ENCODE measurements at regions not wholly inside any gene's neighbourhood (a gene's known extent, or its start where the extent isn't known, plus 50 kb on each side); places are given as distances from the start of the nearest gene placed in this dataset.
A peak's percentile ranks its signal among the peaks of the same experiment; 100 is the strongest.
"Not testable (repeated sequence)": the region's sequence is repeated elsewhere in the genome, so short reads cannot be mapped to it uniquely, and the experiment has no call there.

- DNase-seq (ENCODE audit: low spot score), result no peak
Measured at GRCh38 chr12:69131077-69131476, 108.3 kb upstream of the CPSF6 start.

- DNase-seq (ENCODE audit: low spot score), result no peak
Measured at GRCh38 chr12:69136931-69137613, 102.3 kb upstream of the CPSF6 start.

GRCh38 chr12:69141074-69141473 is 98.3 kb upstream of the CPSF6 start:
- no peak for DNase-seq (ENCODE audit: low spot score)

- no peak for DNase-seq (ENCODE audit: low spot score)
Measured at GRCh38 chr12:69149270-69149669, 90.1 kb upstream of the CPSF6 start.

- DNase-seq (ENCODE audit: low spot score), result no peak
Measured at GRCh38 chr12:69150083-69150795, 89.1 kb upstream of the CPSF6 start.

DNA sequence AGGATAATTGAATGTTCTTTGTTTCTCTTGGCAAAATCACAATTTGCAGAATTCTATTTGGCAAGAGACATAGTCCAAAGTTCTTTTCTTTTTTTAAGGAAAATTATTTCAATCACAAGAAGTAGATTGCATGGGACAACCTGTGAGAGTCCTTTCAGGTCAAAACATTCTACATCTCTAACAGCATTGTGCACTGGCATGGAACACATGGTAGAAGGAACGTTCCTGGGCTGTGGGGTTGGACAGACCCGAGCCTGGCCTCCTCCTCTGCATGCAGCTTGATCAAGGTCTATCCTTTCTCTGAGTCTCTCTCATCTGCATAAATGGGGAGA is 88.6 kb upstream of the CPSF6 start:
- DNase-seq (ENCODE audit: low spot score), result no peak

DNA sequence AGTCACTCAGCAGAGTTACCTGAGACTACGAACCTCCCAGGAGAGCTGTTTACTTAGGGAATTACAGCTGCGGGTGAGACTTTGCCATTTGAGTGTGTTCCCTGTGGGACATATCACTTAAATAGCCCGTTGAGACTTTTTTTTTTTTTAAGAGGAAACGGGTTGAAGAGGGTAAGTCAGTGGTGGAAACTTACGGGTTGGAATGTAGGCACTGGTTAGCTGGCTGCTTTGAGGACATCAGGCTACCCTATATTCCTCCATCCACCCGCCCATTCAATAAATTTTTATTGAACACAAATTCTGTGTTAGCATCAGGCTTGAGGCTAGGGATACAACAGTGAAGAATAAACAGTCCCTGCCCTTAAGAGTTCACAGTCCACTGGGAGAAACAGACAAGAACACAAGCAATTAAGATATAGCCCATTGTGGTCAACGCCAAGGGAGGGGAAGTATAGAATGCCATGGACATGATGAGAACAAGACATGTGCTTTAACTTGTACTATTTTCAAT is 88.1 kb upstream of the CPSF6 start:
- no peak for DNase-seq (ENCODE audit: low spot score)

DNA sequence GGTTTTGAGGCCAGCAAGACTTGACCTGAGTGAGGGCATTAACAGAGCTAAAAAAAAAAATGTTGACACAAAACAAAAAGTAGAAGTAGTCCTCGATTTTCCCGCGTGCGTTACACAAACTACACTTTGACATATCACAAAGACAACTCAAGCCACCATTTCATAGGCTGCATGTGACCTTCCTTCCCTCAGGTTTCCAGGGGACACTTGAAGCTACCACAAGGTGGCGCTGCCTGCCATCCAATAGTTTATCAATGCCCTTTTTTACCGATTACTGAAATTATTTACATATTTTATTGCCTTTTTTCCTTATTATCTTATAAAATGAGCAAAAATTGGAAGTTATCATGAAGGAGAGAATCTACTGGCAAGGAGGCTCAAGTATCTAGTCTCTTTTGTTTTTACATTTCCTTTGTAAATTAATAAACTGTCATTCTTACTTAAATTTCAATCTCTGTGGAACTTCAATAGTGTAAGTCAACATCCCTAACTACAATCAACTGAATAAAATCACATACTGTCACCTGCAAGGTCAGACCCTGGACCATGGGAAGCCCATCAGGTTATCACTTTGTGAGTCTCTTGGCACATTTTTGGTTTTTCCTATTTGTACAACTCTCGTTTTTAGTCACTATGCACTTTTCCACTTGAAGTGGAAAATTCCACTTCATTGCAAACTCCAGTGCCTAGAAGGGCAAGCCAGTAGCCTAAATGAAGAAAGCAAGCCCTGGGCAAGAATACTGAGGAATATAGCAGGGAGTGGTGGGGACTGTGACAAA is 84.6 kb upstream of the CPSF6 start:
- DNase-seq (ENCODE audit: low spot score), result peak; percentile 83

GRCh38 chr12:69157023-69157655 is 82.2 kb upstream of the CPSF6 start:
- peak; percentile 90 for DNase-seq (ENCODE audit: low spot score)

GRCh38 chr12:69161829-69162228 is 77.5 kb upstream of the CPSF6 start:
- peak; percentile 68 for DNase-seq (ENCODE audit: low spot score)

- no peak for DNase-seq (ENCODE audit: low spot score)
Measured at GRCh38 chr12:69163681-69164362, 75.5 kb upstream of the CPSF6 start.

DNA sequence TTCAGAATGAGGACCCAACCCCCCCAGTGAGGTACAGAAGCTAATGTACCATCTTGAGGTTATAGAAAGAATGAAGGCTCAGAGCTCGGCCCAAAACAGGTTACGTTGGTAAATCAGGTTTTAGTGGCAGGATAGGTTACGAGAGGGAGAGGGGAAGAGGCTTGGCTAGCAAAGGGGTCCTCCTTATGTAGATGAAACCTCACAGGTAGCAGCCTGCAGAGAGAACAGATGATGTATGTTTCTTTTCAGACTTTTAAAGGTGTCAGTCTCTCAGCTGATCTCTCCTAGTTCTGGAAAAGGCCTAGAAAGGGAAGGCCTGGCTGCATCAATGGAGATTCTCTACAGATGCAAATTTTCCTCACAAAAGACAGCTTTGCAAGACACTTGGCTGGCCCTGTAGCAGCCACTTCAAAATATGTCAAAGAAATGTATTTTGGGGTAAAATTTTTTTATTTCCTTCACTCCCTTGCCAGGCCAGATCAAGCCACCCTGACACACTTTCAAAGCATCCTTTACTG is 71.7 kb upstream of the CPSF6 start:
- DNase-seq (ENCODE audit: low spot score), result no peak

- no peak for DNase-seq (ENCODE audit: low spot score)
Measured at GRCh38 chr12:69168363-69168762, 71.0 kb upstream of the CPSF6 start.

DNA sequence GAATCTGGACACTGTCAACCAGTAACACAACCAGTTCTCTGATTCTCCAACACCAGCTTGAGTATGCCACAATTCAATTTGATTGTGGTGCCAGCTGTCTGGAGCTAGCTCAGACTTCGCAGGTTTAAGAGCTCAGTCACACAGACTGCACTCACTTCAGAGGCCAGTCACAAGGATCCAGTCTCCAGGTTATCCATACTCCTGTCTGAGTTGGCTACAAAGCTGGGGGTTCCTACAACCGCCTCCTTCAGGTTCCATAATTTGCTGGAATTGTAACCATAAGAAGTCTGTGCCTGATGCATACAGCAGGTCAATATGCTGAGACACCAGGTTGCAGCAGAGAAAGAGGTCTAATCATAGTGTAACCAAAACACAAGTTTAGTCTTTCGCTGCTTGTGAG is 70.5 kb upstream of the CPSF6 start:
- DNase-seq (ENCODE audit: low spot score), result no peak

DNA sequence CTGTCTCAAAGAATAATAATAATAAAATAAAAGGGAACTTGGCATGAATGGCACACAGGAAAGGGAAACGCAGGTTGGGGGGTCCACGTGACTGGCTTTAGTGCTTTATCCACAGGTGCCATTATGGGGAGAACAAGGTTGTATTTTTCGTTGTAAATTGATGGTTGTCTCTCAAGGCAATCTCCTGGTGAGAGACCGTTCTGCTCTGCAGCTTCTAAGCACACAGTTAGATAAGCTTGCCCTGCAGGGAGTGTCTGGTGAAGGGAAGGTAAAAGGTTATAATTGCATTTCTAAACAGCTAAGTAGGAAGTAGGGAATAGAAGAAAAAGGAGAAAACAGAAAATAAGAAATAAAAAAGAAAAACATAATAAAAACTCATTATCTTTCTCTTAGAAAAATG is 69.1 kb upstream of the CPSF6 start:
- no peak for DNase-seq (ENCODE audit: low spot score)

GRCh38 chr12:69171881-69172280 is 67.5 kb upstream of the CPSF6 start:
- DNase-seq (ENCODE audit: low spot score), result no peak

GRCh38 chr12:69172491-69172890 is 66.9 kb upstream of the CPSF6 start:
- no peak for DNase-seq (ENCODE audit: low spot score)

GRCh38 chr12:69173368-69173767 is 66.0 kb upstream of the CPSF6 start:
- DNase-seq (ENCODE audit: low spot score), result no peak

DNA sequence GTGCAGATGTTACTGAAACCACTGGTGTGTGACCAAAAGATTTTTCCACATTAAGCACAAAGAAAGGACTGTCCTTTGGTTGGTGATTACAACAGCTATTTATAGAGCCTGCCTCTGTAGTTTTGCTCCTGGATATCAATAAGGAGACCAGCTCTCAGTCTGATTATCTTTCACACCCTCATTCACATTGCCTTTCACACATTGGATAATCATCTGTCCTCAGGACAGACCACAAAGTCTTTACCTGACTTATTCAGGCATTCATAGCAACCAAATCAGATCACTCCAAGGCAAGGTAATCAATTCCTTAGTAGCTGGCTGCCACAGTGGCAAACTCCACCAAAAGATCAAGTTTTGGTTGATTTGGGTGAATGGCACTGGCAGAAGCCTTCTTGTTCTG is 59.6 kb upstream of the CPSF6 start:
- DNase-seq (ENCODE audit: low spot score), result no peak

- not testable (repeated sequence) for DNase-seq (ENCODE audit: low spot score)
Measured at GRCh38 chr12:69187572-69187971, 51.8 kb upstream of the CPSF6 start.

DNA sequence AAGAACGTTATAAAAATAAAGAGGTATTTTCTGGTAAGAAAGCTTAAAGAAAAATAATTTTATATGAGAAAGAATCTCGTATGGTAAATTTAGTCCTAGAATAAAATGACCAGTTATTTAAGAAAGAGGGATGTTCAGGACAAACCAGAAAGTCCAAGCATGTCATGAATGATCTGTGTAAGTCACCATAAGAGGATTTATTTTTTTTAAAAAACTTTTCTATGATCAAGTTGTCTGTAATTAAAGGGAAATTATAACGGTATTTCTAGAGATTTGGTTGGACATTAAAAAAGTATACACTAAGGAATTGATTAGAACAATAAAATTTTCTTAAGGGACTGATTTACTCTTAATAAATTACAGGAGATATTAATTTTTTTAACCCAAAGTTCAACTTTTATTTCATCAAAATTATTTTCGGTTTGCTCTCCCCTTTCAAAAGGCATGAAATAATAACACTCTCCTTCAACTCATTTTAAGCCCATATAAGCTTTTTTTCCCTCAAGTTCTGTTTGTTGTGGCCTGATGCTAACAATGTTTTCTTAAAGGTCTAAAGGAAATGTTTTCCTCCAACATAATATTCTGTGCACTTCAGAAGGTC is 49.9 kb upstream of the CPSF6 start:
- no peak for DNase-seq (ENCODE audit: low spot score)

All from CD4-positive, alpha-beta T cell treated with Interleukin-15 for 4 hours (primary cell).